ENCODE measurements at regions not wholly inside any gene's neighbourhood (a gene's known extent, or its start where the extent isn't known, plus 50 kb on each side); places are given as distances from the start of the nearest gene placed in this dataset.

- no peak for DNase-seq
- Histone ChIP-seq H3K9me3 (replicated peaks; ENCODE audit: insufficient read depth, low read length) (no peaks in the 10 kb centered on the region), H3K36me3 (replicated peaks; ENCODE audit: insufficient read depth, low read length) (no peaks in the 10 kb centered on the region), H4K20me1 (ENCODE audit: insufficient read depth, low read length) (no peaks in the 10 kb centered on the region), H3K9me2 (replicated peaks; ENCODE audit: insufficient read depth, low read length) (no peaks in the 10 kb centered on the region), H3K4me1 (ENCODE audit: low read length) (no peaks in the 10 kb centered on the region), H3K79me2 (ENCODE audit: low read length) (no peaks in the 10 kb centered on the region), H2AFZ (ENCODE audit: low read length) (no peak overlapping the region), H3K27me3 (replicated peaks; ENCODE audit: insufficient read depth, low read length) (no peaks in the 10 kb centered on the region), H3K4me3 (ENCODE audit: low read length) (no peak overlapping the region), H3F3A (ENCODE audit: insufficient read depth, low read length) (no peaks in the 10 kb centered on the region), H3K27ac (ENCODE audit: low read length) (no peak overlapping the region), H3K9ac (ENCODE audit: low read length) (no peak overlapping the region), H3K4me2 (ENCODE audit: low read depth, low read length) (no peak overlapping the region)
- TF ChIP-seq CTCF (IDR thresholded peaks at IDR 0.05; ENCODE audit: low read length) (0 out of 2 replicates have a peak, but pooled peaks have one; percentile 16), EZH2phosphoT487 (IDR thresholded peaks at IDR 0.05; ENCODE audit: low read length) (no peak)
These were observed 1289.6 kb upstream of the TENM3 start for GRCh38 chr4:180953572-180953971.

GRCh38 chr4:180960743-180961401 lies 1282.3 kb upstream of the TENM3 start:
- H3K9me3 ChIP-seq (replicated peaks; ENCODE audit: insufficient read depth, low read length), result no peaks in the 10 kb centered on the region
- no peaks in the 10 kb centered on the region for H3K4me1 ChIP-seq (ENCODE audit: low read length)
- H3K4me3 ChIP-seq (ENCODE audit: low read length), result no peak overlapping the region
- H3K4me2 ChIP-seq (ENCODE audit: low read depth, low read length), result no peak overlapping the region
- no peaks in the 10 kb centered on the region for H4K20me1 ChIP-seq (ENCODE audit: insufficient read depth, low read length)
- H3K9me2 ChIP-seq (replicated peaks; ENCODE audit: insufficient read depth, low read length), result no peaks in the 10 kb centered on the region
- H3K79me2 ChIP-seq (ENCODE audit: low read length), result no peaks in the 10 kb centered on the region
- no peak for DNase-seq
- H2AFZ ChIP-seq (ENCODE audit: low read length), result no peak overlapping the region
- H3K9ac ChIP-seq (ENCODE audit: low read length), result no peak overlapping the region
- TF ChIP-seq CTCF (IDR thresholded peaks at IDR 0.05; ENCODE audit: low read length), result peak; percentile 11; the same call in 1 of the 2 replicates
- TF ChIP-seq EZH2 (optimal IDR thresholded peaks at IDR 0.05; ENCODE audit: low read depth, low read length), result no peak
- TF ChIP-seq EZH2phosphoT487 (IDR thresholded peaks at IDR 0.05; ENCODE audit: low read length), result no peak
- no peaks in the 10 kb centered on the region for H3K27me3 ChIP-seq (replicated peaks; ENCODE audit: insufficient read depth, low read length)
- no peak overlapping the region for H3K27ac ChIP-seq (ENCODE audit: low read length)
- H3K36me3 ChIP-seq (replicated peaks; ENCODE audit: insufficient read depth, low read length), result no peaks in the 10 kb centered on the region
- H3F3A ChIP-seq (ENCODE audit: insufficient read depth, low read length), result no peaks in the 10 kb centered on the region

- H2AFZ ChIP-seq (ENCODE audit: low read length), result no peak overlapping the region
- H3K36me3 ChIP-seq (replicated peaks; ENCODE audit: insufficient read depth, low read length), result no peaks in the 10 kb centered on the region
- no peak overlapping the region for H3K4me2 ChIP-seq (ENCODE audit: low read depth, low read length)
- DNase-seq, result no peak
- no peaks in the 10 kb centered on the region for H3K9me3 ChIP-seq (replicated peaks; ENCODE audit: insufficient read depth, low read length)
- H3K79me2 ChIP-seq (ENCODE audit: low read length), result no peaks in the 10 kb centered on the region
- no peaks in the 10 kb centered on the region for H3F3A ChIP-seq (ENCODE audit: insufficient read depth, low read length)
- H3K4me1 ChIP-seq (ENCODE audit: low read length), result no peaks in the 10 kb centered on the region
- no peaks in the 10 kb centered on the region for H3K9me2 ChIP-seq (replicated peaks; ENCODE audit: insufficient read depth, low read length)
- H3K9ac ChIP-seq (ENCODE audit: low read length), result no peak overlapping the region
- TF ChIP-seq EZH2 (optimal IDR thresholded peaks at IDR 0.05; ENCODE audit: low read depth, low read length), result no peak
- no peak for TF ChIP-seq EZH2phosphoT487 (IDR thresholded peaks at IDR 0.05; ENCODE audit: low read length)
- TF ChIP-seq CTCF (IDR thresholded peaks at IDR 0.05; ENCODE audit: low read length), result no peak
- no peak overlapping the region for H3K4me3 ChIP-seq (ENCODE audit: low read length)
- H3K27ac ChIP-seq (ENCODE audit: low read length), result no peak overlapping the region
- no peaks in the 10 kb centered on the region for H3K27me3 ChIP-seq (replicated peaks; ENCODE audit: insufficient read depth, low read length)
- no peaks in the 10 kb centered on the region for H4K20me1 ChIP-seq (ENCODE audit: insufficient read depth, low read length)
These were observed 1280.9 kb upstream of the TENM3 start for GRCh38 chr4:180962268-180962667.

Measured in MM.1S (cell line).